Stimulated activated naive CD8-positive, alpha-beta T cell treated with anti-CD3 and anti-CD28 coated beads, Interleukin-15, Interleukin-2, amounts not matched to agents 100 U/mL and 50 U/mL, for 24 hours (primary cell): ENCODE measurements at regions not wholly inside any gene's neighbourhood (a gene's known extent, or its start where the extent isn't known, plus 50 kb on each side); places are given as distances from the start of the nearest gene placed in this dataset.

ENCODE experiments used
- ATAC-seq: fragments of 150-1000 bp; cut with Tn5 transposase; one replicate; pipeline ENCODE4 v1.10.0; 2021
- DNase-seq: peaks from one replicate; pipeline ENCODE4 v3.0.0; 2021

DNA sequence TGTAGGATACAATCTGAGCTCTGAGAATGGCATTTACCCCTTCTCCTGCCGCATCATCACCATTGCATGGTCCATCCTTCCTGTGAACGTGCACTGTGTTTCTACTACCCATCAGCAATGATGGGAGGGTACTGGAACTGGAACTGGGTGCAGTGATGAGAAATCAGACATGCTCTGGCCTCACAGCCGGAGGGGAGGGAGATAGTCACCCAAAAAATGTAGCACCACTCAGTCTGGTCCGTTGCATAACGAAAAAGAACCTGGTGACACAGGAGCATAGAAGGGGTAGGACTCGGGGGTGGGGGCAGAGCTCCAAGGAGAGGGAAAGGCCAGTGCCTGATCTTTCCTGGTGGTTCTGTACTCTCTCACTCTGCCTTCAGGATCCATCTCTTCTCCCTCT lies 205.0 kb downstream of the RPLP1 start:
- DNase-seq: no peak
- no peak for ATAC-seq

DNA sequence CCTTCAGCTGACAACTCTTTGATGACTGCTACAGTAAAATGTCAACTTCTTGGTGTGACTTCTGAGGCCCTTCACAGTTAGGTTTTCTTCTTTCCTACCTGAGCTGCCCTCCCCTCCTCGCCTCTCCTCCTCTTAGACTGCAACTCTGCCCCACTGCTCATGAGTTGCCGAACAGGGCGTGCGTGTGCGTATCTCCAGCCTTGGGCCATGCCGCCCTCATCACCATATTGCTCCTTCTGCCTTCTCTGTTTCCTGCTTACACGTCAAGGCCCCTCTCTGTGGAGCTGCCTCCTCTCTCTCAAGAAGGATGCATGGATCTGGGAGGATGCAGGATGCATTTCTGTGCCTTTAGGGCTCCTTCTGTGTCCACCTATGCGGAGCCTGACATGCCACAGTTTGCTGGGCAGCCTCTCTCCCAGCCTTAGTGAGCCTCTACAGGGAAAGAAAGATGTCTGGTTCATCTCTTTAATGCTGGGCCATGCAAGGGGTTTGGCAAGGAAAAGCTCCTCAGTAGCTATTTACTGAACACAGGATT lies 205.9 kb downstream of the RPLP1 start:
- no peak for ATAC-seq
- DNase-seq: no peak

DNA sequence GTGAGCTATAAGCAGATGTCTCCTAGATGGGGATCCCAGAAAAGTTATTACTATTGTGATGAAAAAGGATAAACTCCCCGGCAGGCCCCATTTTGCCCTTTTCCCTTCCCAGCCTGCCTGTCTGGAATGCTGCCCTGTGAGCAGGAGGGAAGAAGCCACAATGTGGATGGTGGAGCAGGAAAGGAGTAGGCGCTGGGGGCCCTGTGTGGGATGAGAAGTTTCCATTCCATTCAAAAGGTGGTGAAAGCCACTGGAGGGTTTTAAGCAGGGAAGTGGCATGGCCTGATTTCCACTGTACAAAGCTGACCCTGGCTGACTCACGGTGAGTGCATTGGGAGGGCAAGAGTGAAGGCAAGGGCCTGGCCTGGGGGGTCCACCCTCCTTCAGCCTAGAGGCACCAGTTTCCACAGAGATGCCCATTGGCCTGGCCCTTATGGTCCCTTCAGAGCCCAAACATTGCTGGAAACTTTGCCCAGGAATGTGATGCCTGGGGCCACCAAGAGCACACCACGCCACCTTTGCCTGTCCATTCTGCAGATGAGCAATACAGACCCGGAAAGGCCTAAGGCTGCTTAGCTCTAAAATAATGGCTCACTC lies 206.9 kb downstream of the RPLP1 start:
- no peak for DNase-seq
- no peak for ATAC-seq

DNA sequence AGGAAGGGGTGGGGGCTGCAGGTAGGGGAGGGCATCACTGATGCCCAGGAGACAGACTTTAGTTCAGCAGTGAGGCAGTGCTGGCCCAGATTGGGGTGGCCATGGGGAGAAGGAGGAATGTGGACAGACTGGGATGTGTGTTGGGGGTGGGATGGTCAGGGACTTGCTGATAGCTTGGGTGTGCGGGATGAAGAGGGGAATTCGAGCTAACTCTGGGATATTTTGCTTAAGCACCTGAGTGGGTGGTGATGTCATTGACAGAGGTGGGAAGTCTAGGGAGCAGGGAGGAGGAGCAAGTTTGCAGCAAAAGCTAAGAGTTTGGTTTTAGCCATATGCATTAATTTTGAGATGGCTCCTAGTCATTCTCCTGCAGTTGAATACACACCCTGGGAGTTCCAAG lies 207.5 kb downstream of the RPLP1 start:
- no peak for DNase-seq
- no peak for ATAC-seq

DNA sequence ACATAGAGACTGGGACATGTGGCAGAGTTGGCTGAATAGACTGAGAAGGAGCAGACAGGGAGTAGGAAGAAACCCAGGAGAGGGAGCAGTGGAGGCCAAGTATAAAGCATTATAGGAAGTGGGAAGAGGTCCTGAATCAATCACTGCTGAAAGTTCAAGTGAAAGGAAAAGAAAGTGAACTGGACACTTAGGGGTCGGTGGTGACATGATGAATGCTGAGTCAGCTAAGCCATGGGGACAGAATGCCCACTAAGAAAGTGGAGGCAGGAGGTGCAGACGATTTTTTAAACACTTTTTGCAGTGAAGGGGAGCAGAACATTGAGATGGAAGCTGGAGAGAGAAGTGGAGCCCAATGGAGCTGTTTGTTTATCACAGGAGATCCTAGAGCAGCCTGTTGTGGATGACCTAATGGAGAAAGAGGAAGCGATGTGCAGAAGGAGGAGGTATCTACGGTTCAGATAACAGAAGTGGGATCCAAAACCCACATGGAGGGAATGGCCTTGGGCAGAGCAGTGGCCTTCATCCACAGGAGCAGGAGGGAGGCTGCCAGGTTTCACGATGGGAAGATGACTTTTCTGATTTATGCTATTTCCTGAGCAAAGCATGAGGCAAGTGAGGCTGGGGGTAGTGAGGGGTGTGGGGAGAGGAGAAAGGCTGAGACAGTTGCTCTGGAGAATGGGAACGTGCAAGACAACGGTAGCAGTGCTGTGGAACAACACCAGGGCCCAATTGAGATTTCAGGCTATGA lies 208.2 kb downstream of the RPLP1 start:
- ATAC-seq (no peak), DNase-seq (no peak)

DNA sequence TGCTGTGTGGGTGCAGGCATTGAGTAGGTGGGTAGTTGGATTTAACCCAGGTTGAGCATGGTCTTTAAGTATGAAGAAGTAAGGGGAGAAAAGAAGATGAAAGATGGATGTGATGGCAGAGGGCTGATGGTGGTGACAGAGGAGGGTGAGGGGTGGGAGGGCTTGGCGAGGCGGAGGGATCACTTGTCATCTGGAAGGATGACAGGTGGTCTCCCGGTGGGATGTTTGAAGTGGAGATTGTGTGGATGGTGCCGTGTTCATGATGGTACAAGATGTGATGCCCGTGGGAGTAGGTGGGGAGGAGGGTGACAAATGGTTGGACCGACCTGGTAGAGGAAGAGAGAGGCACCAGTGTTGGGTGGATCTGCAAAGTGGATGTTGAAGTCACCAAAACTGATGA lies 208.8 kb downstream of the RPLP1 start:
- no peak for DNase-seq
- no peak for ATAC-seq

DNA sequence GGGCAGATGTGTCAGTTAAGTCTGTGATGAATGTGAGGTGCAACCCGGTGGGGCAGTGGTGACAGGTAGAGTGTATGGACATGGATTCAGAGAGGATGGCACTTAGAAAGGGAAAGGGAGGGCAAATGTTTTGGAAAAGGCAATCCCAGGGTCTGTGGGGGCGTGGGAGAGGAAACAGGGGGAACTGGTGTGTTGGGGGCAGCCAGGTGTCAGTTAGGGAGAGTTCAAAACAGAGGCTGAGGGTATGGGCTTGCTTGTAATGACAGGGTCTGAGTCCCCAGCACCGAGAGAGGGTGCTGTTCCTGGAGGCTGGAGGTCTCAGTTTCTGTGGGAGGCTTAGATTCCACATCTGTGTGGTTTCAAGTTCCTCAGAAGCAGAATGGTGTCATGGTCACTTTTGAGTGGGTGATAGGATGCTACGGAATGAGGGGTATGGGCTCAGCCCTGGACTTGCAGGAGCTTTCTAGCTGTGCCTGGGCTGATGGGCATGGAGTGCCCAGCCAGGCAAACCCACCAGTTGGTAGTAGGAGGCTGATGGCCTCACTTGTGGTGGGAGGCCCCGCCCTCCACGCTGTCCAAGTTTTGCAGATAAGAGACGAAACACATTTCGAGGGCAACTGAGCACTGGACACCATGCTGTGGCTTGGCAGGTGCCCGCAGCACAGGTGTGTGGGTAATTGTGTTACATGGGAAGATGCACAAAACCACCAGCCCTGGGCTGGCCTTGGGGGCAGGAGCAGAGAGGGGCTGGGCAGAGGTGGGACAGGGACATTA lies 209.4 kb downstream of the RPLP1 start:
- ATAC-seq: no peak

DNA sequence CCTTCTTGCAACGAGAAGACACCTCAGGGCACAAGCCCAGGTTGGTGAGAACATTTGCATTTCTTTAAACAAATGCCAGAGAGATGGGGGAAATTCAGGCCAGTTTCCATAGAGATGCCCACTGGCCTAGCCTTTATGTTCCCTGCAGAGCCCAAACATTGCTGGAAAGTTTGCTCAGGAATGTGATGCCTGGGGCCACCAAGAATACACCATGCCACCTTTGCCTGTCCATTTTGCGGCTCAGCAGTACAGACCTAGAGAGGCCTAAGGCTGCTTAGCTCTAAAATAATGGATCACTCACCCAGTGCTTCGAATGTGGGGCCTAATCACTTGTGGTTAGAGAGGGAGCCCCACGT lies 210.0 kb downstream of the RPLP1 start:
- no peak for ATAC-seq
- DNase-seq: no peak

More for the DNA sequence above, 209.4 kb downstream of the RPLP1 start:
- DNase-seq: no peak

DNA sequence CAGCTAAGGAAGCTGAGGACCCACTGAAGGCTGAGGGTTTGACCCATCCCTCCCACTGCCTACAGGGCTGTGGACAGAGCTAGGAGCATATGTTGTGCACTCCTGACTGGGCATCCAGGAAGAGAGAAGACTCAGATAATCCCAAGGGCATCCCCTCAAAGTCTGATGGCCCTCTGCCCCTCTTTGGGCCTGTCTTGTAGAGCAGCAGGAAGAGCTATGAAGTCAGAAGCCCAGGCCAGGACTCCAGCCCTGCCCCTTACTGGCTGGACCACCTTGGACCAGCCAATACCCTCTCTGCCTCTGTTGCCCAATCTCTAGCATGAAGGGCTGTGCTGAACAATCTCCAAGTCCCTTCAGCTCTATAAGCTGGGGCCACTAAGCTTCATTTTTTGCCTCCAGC lies 210.8 kb downstream of the RPLP1 start:
- DNase-seq: no peak
- ATAC-seq: no peak

DNA sequence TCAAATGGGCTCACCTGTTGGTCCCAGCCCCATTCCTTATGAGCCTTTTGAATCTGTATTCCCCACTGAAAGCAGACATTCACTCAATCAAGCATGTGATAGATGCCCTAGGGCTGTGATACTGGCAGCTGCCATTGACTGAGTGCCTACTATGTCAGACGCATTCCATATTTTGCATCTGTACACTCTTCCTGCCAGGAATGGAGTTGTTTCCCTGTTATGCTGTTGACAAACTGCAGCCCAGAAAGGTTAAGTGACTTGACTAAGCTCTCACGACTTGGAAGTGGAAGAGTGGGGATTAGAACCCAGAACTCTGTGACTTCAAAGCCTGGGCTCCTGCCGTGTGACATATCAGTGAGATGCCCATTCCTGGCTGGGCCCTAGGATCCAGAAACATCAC lies 211.4 kb downstream of the RPLP1 start:
- DNase-seq (no peak), ATAC-seq (no peak)

DNA sequence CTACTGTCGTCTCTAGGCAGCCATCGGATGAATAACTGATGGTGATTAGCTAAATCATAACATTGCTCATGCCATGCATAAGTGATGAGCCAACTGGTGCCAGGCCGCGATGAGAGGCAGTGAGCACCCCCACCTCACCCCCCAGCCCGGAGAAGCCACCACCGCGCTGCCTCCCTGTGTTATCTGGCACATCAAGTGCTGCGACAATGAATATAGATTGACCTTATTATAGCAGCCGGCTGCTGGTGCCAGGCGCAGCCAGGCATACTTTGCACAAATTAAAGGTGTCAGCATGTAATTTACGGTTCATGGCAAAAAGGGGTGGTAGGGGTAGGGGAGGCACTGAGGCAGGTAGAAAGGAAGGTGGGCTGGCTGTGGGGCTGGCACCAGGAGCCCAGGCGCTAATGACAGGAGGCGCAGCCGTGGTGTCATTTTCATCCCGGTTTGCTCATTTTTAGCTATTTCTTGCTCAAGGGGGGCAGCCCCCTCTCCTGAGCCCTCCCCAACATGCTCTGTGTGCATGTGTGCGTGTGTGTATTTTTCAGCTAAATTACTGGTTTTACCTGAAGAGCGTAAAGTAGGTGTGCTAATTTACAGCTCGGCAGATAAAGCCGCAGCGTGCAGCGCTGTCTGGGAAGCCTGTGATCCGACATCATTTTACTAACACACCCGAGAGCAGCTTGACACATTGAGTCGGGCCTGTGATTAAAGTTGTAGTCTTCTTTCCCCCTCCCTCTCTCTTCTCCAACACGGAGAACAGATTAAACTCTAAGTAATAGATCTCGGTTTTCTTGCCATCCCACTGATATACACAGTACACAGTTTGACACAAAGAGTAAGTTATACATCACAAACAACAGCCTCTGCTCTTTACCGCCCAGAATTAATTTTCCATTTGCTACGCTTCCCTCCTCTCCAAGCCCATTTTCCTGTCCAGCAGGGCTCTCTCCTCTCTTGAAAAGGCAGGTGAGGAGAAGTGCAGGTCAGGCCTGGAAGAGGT lies 212.3 kb downstream of the RPLP1 start:
- DNase-seq (no peak), ATAC-seq (no peak)

DNA sequence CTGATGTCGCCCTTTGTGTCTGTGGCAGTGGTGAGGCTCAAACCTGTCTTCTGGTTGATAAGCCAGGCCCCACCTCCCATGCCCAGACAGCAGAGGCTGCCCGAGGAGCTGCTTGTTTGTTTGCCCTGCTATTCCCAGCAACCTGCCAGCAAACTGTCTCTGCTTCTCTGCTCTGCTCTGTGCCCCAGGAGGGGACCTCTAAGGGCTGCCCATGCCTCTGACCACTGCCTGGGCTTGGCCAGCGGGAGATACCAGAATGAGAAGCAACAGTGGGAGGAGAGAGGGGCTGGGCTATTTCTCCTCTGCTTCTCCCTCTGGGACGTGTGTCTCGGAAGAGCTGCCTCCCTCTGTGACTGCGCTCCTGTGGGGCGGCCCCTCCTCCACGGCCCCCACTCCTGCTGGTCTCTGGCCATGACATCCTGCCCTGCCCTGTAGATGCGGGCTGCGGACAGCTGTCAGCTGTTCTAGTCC lies 213.1 kb downstream of the RPLP1 start:
- ATAC-seq: no peak
- DNase-seq: peak; percentile 31

DNA sequence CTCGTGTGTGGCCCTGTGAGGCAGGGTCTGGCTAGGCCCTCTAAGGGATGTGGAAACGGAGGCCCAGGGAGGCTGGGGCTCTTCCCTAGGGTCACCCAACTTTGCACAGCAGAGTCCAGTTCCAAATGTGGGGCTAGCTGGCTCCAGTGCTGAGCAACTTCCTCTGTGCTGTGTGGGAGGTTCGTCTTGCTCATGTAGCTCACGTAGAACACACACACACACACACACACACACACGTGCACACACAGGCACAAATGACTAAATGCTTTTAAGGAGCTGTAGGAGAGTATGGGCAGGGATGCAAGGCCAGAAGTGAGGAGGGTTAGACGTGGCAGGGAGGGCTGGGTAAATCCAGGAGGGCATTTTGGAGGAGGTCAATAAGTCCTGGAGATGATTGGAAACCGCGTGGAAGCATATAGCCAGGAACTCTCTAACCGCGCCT lies 213.8 kb downstream of the RPLP1 start:
- peak; percentile 40 for DNase-seq
- ATAC-seq: no peak

DNA sequence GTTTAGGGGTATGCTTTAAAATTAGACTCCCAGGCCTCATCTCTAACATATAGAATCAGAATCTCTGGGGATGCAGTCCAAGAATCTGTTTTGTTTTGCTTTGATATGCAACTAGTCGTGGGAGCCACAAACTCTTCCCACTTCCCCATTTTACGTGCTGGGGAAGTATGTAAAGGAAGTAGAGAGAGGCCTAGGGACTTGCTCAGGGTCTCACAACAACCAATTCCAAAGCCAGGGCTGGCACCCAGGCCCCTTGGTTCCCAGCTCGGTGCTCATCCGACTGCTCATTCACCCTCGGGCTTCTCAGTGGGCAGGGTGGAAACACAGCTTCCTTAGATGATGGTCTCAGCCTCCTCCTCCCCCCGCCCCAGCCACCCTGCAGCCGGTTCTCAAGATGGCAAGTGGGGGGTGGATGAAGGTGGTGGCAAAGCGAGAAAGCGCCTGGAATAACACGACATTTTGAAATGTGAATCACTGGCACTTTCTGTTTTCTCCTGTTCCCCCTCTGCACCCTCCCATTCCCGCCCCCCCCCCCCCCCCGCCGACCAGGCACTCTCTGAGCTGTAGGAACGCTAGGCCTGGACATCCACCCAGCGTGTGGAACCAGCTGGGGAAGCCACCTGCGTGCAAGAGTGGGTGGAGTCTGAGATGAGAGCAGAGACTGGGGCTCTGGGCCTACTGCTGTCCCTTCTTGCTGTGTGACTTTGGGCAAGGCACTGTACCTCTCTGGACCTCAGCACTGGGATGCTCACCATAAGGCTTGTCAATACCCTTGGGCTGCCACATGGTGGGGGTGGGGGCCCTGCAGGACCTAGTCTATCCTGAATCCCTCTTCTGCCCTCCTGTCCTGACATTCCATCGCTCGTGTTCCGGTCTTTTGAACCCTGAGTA lies 214.5 kb downstream of the RPLP1 start:
- DNase-seq (peak; percentile 24), ATAC-seq (no peak)

DNA sequence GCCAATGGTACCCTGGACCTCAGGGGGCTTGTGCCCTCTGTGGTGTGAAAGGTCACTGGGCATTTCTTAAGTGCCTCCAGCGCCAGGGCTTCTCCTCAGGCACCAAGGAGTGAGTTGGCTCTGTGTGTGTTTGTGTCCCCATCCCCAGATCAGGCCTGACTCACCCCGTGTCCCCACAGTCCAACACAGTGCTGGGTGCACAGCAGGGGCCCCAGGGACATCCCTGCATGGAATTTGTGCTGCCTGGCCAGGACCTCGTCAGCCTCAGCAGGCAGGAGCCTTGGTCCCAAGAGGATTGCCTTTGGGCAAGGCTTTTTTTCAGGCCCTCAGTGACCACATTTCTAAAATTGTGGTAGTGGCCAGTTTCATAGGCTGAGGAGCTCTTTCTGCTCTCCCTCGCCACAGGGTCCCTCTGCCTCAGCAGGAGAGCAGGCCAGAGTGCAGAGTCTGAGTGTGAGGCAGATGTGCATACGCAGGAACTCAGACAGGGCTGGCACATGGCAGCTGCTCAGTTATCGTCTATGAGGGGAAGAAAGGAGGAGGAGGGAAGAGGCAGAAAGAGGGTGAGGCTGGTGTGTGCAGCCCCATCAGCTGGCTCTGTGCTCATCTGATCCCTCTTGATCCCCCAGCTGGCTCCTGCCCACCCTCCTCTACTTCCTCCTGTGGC lies 215.6 kb downstream of the RPLP1 start:
- ATAC-seq: no peak
- no peak for DNase-seq

DNA sequence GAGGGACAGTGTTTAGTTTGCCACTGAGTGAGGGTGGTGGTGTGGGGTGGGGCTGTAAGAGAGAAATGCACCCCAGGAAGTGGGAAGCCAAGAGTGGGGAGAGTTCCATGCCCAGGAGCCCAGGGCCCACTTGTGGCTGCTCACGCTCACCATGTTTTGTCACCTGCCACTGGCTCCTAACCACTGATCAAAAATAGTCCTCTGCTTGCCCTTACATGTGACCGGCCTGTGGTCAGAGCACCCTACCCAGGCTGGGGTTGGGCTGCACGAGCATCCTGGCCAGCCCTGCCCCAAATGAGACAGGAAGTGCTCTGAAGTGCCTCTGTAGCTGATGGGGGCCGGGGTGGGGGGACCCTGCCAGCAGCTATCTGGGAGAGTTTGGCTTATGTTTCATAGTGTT lies 216.3 kb downstream of the RPLP1 start:
- peak; percentile 46 for DNase-seq
- ATAC-seq: peak; percentile 50

DNA sequence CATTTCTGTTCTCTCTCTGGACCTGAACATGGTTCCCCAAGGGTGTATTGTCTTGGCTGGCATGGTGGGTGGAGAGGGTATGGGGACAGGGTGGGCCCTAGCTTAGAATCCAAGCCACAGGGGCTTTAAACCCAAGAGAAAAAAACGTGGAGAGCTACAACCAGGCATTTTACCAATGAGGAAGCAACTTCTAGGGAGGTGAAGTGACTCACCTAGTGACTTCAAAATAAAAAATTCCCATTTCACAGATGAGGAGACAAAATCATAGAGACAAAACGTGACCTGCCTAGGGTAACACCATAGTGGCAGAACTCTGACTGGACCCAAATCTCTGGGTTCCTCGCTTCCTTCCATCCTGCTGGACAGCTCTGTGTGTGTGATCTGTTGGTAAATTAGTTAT lies 216.8 kb downstream of the RPLP1 start:
- no peak for DNase-seq
- ATAC-seq: no peak

DNA sequence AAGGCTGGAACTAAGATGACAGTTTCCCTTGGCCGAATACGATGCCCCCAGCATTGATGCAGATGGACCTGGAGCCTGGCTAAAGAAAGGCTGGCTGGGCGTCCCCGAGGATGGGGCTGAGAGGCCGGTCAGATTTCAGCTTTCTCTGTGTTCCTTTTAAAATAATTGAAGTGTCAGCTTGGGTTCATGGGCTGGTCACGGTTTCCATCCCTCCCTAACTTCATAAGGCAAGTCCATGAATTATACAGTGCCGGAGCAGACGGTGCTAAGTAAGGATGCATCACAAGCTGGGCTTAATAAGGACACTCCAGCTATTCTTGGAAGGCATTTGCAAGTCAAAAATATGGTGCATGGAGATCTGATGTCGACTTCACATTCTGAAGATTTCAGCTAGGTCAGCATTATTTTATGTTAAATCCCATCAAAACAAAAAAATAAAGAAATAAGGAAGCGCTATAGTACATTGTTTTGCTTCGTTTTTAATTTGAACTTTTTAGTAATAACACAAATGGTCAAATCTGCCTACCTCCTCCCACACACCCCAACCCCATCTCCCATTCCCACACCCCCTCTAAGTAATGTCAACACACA lies 220.8 kb downstream of the RPLP1 start:
- ATAC-seq (no peak), DNase-seq (no peak)

DNA sequence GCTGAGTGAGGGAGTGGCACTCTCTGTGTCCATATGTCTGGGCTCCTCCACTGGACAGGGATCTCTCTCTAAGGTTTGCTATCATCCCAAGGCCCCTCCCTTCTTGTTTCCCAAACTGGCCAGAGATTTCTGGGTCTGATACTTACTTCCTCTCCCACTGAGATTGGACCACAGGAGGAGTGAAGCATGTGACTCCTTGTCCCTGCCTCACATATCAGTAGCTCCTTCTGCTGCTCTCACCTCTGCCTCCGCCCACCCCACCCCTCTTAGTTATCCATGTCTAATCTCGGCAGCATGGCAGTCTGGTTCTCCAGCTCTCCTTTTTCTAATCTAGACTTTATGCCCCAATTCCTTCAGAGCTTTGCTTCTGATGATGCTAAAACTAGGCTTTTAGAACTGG lies 223.1 kb downstream of the RPLP1 start:
- DNase-seq (no peak), ATAC-seq (no peak)

DNA sequence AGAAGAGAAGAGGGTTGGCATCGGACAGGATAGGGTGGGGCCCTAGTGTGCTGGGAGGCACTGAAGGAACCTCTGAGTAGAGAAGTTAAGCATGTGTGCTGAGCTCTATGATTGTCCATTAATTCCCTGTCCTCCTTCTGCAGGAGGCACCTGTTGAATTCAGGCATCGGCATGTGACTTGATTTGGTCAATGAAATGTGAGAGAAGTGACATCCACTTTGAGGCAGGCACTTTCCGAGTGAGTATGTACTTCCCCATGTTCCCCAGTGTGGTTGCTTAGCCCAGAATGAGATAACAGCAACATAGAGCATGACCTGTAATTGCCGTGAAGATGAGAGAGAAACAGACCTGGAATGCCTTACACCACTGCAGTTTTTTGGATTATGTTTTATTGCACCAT lies 224.8 kb downstream of the RPLP1 start:
- no peak for DNase-seq
- no peak for ATAC-seq
